Heart left ventricle (tissue), 16 donors: ENCODE measurements at regions not wholly inside any gene's neighbourhood (a gene's known extent, or its start where the extent isn't known, plus 50 kb on each side); places are given as distances from the start of the nearest gene placed in this dataset.

Experiments used
- ATAC-seq, 4 donors: fragments of 200-7000 bp; cut with Tn5 transposase; one replicate each; pipeline ENCODE4 v1.9.1; 2020 to 2022; ENCODE audit warnings: moderate library complexity in 4 of 4, mild to moderate bottlenecking in 3 of 4, moderate number of reproducible peaks in 1 of 4
- DNase-seq, 5 donors: peaks; one replicate each; pipeline ENCODE4 v3.0.0-alpha.2; 2020
- H3K27ac ChIP-seq, 12 donors: fragments of 200-600 bp; sonication (generic) in 4 of 12; one replicate each; pipeline versions ENCODE4 v1.5.0 to v1.8.0; 2016 to 2022; ENCODE audit warnings: mild to moderate bottlenecking in 2 of 12
- H3K27me3 ChIP-seq, 9 donors: fragments of 200-600 bp; sonication (generic) in 2 of 9; one replicate each; pipeline versions ENCODE4 v1.5.1 to v1.8.0; 2016 to 2022; ENCODE audit warnings: mild to moderate bottlenecking in 3 of 9
- H3K36me3 ChIP-seq, 9 donors: fragments of 200-600 bp; sonication (generic) in 2 of 9; one replicate each; pipeline versions ENCODE4 v1.5.0 to v1.8.0; 2018 to 2022; ENCODE audit warnings: mild to moderate bottlenecking in 2 of 9
- H3K4me1 ChIP-seq, 12 donors: fragments of 200-600 bp; sonication (generic) in 4 of 12; one replicate each; pipeline versions ENCODE4 v1.5.0 to v1.8.0; 2016 to 2022; ENCODE audit warnings: mild to moderate bottlenecking in 3 of 12
- H3K4me3 ChIP-seq, 12 donors: fragments of 200-600 bp; sonication (generic) in 4 of 12; one replicate each; pipeline versions ENCODE4 v1.5.0 to v1.8.0; 2017 to 2022; ENCODE audit warnings: mild to moderate bottlenecking in 9 of 12, moderate library complexity in 4 of 12
- H3K9me3 ChIP-seq, 12 donors: fragments of 200-600 bp; sonication (generic) in 4 of 12; one replicate each; pipeline versions ENCODE4 v1.5.0 to v1.8.0; 2016 to 2022; ENCODE audit warnings: mild to moderate bottlenecking in 1 of 12
- POLR2A ChIP-seq, 2 donors: fragments of 450-650 bp; IDR thresholded peaks; one replicate each; pipeline ENCODE4 v1.6.1; 2017; ENCODE audit warnings: antibody characterized with exemption in 2 of 2, mild to moderate bottlenecking in 2 of 2, moderate library complexity in 2 of 2
- WGBS, 4 donors: extraction: QIAGEN DNeasy Blood & Tissue Kit in 2 of 4; methylation state at CpG; one replicate each; pipeline versions ENCODE4 v1.1.5 to v1.1.7; 2013 to 2018; 5-methylcytosine and 5-hydroxymethylcytosine counted together
- intact Hi-C, 10 donors: fragments of 100-400 bp; cut with DNase I; formaldehyde crosslinking; loops; one replicate each; pipeline versions ENCODE4 v1.11.1 to v1.14.2; 2022
- TF ChIP-seq, protein P1 (sequence below), 12 donors: fragments of 200-600 bp; sonication (generic) in 4 of 12; IDR thresholded peaks; one replicate each; pipeline versions ENCODE4 v1.5.0 to v1.8.0; 2018 to 2022; ENCODE audit warnings: antibody characterized with exemption in 12 of 12, mild to moderate bottlenecking in 5 of 12
- donor health status: ischemic (EF 13 %, LVEDD 7.1; RV severe dilation, severe dysfunction).
- donor health status: healthy with polysubstance abuse.
- donor health status: DM: no; HTN: yes; CAD: no.
- donor health status: DM: no; HTN: no; CAD: no.
- donor health status: ischemic (EF 25% LVEDD 6.9; RV normal size, moderate dysfunction).
- donor health status: ischemic (EF 25% LVEDD 5.7; RV mildly dilated, moderate dysfunction).
- donor health status: healthy.
- donor health status: DM: yes; HTN: yes; CAD: no.
- donor health status: ischemic (EF 35%, LVEDD 5.7; RV mildly dilated, moderate dysfunction).
- donor health status: nonischemic (EF 11% LVEDD 7.7; RV severe dilation, severe dysfunction).
- donor health status: DM: yes; HTN: yes; CAD: no.
- donor health status: PGD.
- donor health status: ischemic (EF 29% LVEDD 5.4; RV normal size, mild dysfunction).
- donor health status: nonischemic (EF 23%, LVEDD 6.1; RV moderate dilation, normal function).

DNA sequence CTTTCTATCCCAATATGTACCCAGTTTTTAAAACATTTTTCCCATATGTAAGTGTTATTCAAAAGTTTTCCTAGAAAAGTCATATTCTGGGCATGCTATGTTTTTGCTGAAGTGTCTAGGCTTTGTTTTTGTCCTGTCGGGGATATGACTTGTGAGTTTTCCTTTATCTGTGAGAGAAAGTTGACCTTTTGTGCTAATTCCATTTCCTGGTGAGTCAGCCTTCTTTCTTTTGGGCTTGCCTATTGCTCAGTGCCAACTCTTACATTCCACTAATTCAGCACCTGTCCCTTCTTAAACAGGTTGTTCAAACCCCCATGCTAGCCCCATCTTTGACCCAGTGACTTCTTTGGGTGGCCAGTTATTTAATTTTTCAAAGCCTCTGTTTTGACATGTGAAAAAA lies 146.2 kb downstream of the AHR start:
- Histone ChIP-seq H3K27ac (no peak overlapping the region), H3K4me1 (peaks cover 0 to 12% (median 0%) of the 10 kb centered on the region in 12 donors), H3K36me3 (no peaks in the 10 kb centered on the region), H3K4me3 (no peak overlapping the region), H3K9me3 (peaks cover 0 to 28% (median 10%) of the 10 kb centered on the region in 12 donors), H3K27me3 (no peaks in the 10 kb centered on the region)
- TF ChIP-seq POLR2A (IDR thresholded peaks at IDR 0.05), result no peak
- TF ChIP-seq, protein P1, sequence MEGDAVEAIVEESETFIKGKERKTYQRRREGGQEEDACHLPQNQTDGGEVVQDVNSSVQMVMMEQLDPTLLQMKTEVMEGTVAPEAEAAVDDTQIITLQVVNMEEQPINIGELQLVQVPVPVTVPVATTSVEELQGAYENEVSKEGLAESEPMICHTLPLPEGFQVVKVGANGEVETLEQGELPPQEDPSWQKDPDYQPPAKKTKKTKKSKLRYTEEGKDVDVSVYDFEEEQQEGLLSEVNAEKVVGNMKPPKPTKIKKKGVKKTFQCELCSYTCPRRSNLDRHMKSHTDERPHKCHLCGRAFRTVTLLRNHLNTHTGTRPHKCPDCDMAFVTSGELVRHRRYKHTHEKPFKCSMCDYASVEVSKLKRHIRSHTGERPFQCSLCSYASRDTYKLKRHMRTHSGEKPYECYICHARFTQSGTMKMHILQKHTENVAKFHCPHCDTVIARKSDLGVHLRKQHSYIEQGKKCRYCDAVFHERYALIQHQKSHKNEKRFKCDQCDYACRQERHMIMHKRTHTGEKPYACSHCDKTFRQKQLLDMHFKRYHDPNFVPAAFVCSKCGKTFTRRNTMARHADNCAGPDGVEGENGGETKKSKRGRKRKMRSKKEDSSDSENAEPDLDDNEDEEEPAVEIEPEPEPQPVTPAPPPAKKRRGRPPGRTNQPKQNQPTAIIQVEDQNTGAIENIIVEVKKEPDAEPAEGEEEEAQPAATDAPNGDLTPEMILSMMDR (IDR thresholded peaks at IDR 0.05), result no peak
- no peak for DNase-seq
- peak in 3 of 4 donors; percentile 38 to 54 (median 50) for ATAC-seq
- intact Hi-C loops, result no loop called here
- WGBS, 4 donors, result 31 to 45% (median 41%) methylated on average over 1 of the region's 1 CpG

DNA sequence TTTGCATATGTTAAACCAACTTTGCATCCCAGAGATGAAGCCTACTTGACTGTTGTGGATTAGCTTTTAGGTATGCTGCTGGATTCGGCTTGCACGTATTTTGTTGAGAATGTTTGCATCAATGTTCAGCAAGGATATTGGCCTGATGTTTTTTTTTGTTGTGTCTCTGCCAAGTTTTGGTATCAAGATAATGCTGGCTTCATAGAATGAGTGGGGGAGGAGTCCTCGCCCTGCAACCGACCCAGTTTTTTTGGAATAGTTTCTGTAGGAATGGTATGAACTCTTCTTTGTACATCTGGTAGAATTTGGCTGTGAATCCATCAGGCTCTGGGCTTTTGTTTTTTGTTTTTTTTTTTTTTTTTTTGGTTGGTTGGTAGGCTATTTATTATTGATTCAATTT lies 147.9 kb downstream of the AHR start:
- WGBS, 4 donors, result 49 to 75% (median 60%) methylated on average over 4 of the region's 4 CpGs
- DNase-seq (no peak), ATAC-seq (no peak)
- H3K36me3 ChIP-seq, result no peaks in the 10 kb centered on the region
- intact Hi-C loops, result no loop called here
- H3K4me1 ChIP-seq, result peaks cover 0 to 12% (median 0%) of the 10 kb centered on the region in 12 donors
- no peak overlapping the region for H3K27ac ChIP-seq
- TF ChIP-seq POLR2A (IDR thresholded peaks at IDR 0.05), result no peak
- TF ChIP-seq, protein P1 (IDR thresholded peaks at IDR 0.05), result no peak
- no peak overlapping the region for H3K4me3 ChIP-seq
- H3K27me3 ChIP-seq, result no peaks in the 10 kb centered on the region
- peaks cover 0 to 28% (median 10%) of the 10 kb centered on the region in 12 donors for H3K9me3 ChIP-seq

DNA sequence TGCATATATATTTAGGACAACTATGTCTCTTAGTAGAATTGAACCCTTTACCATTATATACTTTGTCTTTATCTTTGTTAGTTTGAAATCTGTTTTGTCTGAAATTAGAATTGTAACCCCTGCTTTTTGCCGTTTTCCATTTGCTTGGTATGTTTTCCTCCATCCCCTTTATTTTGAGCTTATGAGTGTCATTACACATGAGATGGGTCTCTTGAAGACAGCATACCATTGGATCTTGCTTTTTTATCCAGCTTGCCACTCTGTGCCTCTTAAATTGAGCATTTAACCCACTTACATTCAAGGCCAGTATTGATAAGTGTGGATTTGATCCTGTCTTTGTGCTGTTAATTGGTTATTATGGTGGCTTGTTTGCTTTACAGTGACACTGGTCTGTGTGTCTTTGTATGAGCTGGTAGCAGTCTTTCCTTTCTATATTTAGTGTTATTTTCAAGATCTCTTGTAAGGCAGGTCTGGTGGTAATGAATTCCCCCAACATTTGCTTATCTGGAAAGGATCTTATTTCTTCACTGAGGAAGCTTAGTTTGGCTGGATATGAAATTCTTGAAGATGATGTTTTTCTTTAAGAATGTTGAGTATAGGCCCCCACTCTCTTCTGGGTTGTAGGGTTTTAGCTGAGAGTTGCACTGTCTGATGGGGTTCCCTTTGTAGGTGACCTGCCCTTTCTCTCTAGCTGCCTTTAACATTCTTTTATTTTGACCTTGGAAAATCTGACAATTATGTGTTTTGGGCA lies 149.5 kb downstream of the AHR start:
- WGBS, 4 donors, result 49 to 96% (median 93%) methylated on average over 1 of the region's 1 CpG
- DNase-seq, result no peak
- H3K27me3 ChIP-seq, result no peaks in the 10 kb centered on the region
- TF ChIP-seq, protein P1 (IDR thresholded peaks at IDR 0.05), result no peak
- TF ChIP-seq POLR2A (IDR thresholded peaks at IDR 0.05), result no peak
- H3K9me3 ChIP-seq, result peaks cover 0 to 28% (median 10%) of the 10 kb centered on the region in 12 donors
- H3K36me3 ChIP-seq, result no peaks in the 10 kb centered on the region
- intact Hi-C loops, result no loop called here
- no peak overlapping the region for H3K27ac ChIP-seq
- ATAC-seq, result no peak
- no peak overlapping the region for H3K4me3 ChIP-seq
- H3K4me1 ChIP-seq, result peaks cover 0 to 12% (median 0%) of the 10 kb centered on the region in 12 donors

DNA sequence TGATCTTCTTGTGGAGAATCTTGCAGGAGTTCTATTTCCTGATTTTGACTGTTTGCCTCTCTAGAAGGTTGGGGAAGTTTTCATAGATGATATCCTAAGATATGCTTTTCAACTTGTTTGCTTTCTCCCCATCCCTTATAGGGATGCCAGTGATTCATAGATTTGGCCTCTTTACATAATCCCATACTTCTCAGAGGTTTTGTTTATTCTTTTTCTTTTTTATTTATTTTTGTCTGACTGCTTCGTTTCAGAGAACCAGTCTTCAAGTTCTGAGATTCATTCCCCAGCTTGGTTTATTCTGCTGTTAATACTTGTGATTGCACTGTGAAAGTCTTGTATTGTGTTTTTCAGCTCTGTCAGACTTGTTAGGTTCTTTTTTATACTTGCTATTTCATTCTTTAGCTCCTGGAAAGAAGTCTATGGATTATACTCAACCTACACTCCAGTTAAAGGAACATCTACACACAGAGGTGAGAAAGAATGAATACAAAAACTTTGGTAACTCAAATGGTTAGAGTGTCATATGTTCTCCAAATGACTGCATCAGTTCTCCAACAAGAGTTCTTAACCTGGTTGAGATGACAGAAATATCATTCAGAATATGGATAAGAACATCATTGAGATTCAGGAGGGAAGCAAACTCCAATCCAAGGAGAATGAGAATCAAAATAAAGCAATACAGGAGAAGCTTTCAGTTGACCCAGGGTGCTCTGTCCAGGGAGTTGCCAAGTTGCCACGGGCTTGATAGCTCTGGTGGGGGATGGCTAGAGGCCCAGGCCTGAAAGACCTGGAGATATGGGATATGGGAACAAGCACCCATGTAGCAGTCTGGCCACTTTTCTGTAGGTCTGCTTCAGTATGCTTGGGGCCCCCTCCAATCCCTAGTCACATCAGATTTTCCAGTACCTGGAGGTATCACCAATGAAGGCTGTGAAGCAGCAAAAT lies 150.3 kb downstream of the AHR start:
- no peak for TF ChIP-seq POLR2A (IDR thresholded peaks at IDR 0.05)
- TF ChIP-seq, protein P1 (IDR thresholded peaks at IDR 0.05), result no peak
- Histone ChIP-seq H3K27me3 (no peaks in the 10 kb centered on the region), H3K4me3 (no peak overlapping the region), H3K4me1 (peaks cover 0 to 12% (median 0%) of the 10 kb centered on the region in 12 donors), H3K9me3 (peaks cover 0 to 28% (median 10%) of the 10 kb centered on the region in 12 donors), H3K36me3 (no peaks in the 10 kb centered on the region), H3K27ac (no peak overlapping the region)
- DNase-seq (no peak), ATAC-seq (no peak)
- intact Hi-C loops, result no loop called here
- WGBS, 4 donors, result 71 to 86% (median 75%) methylated on average over 2 of the region's 2 CpGs
